22Rv1 (cell line): ENCODE measurements at regions not wholly inside any gene's neighbourhood (a gene's known extent, or its start where the extent isn't known, plus 50 kb on each side); places are given as distances from the start of the nearest gene placed in this dataset.

Experiments used
- H3K27ac ChIP-seq: fragments of 450-650 bp; 2 replicates; pipeline ENCODE4 v1.5.1; 2017
- ZFX ChIP-seq: fragments of 450-650 bp; IDR thresholded peaks from 2 replicates; pipeline ENCODE4 v1.6.1; 2017; ENCODE audit warnings: antibody characterized with exemption, borderline replicate concordance
- TF ChIP-seq, protein P1 (sequence below): fragments of 450-650 bp; IDR thresholded peaks from 2 replicates; pipeline ENCODE4 v1.5.1; 2017; ENCODE audit warnings: mild to moderate bottlenecking

DNA sequence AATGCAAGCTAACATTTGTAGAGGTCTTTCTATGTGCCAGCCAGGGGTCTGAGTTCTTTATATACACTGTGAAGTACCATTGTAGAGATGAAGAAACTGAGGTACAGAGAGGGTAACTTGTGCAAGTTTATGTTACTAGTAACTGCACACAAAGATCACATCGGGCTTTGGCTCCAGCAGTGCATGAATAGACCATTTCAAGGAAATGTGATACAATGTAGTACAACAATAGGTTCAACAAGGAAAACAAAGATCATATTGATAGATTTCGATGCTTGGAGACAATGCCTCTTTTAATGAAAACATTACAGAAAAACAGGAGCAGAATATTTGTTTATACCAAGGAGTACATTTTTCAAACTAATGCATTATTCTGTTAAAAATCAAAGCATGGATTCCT is 115.3 kb downstream of the POLR2M start:
- no peak for TF ChIP-seq ZFX
- TF ChIP-seq, protein P1, sequence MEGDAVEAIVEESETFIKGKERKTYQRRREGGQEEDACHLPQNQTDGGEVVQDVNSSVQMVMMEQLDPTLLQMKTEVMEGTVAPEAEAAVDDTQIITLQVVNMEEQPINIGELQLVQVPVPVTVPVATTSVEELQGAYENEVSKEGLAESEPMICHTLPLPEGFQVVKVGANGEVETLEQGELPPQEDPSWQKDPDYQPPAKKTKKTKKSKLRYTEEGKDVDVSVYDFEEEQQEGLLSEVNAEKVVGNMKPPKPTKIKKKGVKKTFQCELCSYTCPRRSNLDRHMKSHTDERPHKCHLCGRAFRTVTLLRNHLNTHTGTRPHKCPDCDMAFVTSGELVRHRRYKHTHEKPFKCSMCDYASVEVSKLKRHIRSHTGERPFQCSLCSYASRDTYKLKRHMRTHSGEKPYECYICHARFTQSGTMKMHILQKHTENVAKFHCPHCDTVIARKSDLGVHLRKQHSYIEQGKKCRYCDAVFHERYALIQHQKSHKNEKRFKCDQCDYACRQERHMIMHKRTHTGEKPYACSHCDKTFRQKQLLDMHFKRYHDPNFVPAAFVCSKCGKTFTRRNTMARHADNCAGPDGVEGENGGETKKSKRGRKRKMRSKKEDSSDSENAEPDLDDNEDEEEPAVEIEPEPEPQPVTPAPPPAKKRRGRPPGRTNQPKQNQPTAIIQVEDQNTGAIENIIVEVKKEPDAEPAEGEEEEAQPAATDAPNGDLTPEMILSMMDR = no peak
- H3K27ac ChIP-seq = no peak overlapping the region

DNA sequence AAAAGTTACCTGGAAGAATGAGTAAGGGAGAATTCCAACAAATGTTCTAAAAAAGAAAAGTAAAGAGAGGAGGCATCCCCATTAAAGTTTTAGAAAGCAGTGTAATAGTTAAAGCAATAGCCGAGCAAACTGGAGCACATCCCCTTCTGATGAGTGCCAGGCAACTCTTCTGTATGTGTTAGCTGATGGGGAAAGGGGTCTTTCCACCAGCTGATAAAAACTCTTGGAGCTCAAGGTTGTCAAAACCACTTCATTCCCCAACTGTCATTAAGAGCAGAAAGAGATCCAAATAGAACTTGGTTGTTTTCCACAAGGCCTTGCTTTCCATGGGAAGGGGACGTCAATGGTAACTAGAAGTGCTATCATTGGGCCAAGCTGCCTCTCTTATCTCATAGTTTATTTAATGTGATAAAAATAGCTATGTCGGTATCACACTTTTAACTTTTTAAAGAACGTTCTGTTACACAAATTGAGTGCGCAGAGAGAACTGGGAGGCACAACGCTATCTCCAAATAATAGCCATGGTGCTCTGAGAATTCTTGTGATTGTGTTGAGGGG is 116.9 kb downstream of the POLR2M start:
- no peak overlapping the region for H3K27ac ChIP-seq
- TF ChIP-seq, protein P1 = no peak
- TF ChIP-seq ZFX = no peak

DNA sequence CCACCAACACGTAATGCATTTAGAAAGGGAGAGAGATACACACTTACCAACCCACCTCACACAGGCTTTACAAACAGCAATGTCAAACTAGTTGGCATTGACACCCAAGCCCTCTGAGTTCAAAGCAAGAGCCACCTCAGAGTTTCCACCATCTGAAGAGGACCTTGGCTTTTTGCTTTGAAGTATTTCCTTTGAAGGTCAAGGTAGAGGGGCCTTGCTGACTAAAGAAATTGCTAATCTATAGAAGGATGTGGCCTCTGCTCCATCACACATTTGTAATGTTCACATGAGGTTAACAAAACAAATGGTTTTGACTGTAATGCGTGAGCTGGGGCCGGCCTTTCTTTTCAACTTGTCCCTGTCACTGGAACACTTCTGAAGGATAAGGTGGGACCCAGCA is 117.7 kb downstream of the POLR2M start:
- no peak for TF ChIP-seq ZFX
- TF ChIP-seq, protein P1 = no peak

DNA sequence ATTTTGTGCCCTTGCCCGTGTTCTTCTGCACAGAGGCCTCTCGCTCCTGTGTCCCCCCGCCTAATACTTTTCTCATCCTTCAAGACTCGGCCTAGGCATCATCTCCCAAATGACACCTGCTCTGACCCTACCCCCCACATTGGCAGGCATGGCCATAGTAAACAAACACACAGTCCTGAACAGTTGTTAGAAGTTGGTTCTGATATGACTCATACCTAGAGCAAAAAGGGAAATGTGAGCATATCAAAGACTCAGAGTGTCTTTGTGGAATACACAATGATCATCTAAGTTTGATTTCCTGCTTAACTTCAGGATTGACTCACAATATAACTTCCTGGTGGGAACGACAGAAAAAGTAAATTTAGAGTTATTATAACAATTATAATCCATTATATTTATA is 120.5 kb downstream of the POLR2M start:
- H3K27ac ChIP-seq = no peak overlapping the region
- TF ChIP-seq ZFX = no peak
- TF ChIP-seq, protein P1 = no peak

More for the DNA sequence above, 117.7 kb downstream of the POLR2M start:
- H3K27ac ChIP-seq = no peak overlapping the region

DNA sequence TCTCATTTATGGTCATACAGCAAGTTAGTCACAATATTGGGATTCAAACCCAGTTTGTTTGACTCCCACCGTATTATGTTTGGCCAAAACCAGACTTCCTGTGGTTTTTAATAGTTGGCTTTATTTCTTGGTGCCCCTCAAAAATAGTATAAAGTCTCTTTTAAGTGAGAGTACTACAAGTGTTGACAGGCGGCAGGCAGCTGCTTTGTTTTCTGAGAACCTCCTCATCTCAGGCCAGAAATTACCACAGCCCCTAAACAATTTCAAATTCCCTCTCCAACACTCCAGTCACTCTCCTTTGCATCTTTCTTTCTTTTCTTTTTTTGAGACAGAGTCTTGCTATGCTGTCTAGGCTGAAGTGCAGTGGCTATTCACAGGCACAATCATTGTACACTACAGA is 121.5 kb downstream of the POLR2M start:
- H3K27ac ChIP-seq = no peak overlapping the region
- TF ChIP-seq, protein P1 = no peak
- no peak for TF ChIP-seq ZFX

DNA sequence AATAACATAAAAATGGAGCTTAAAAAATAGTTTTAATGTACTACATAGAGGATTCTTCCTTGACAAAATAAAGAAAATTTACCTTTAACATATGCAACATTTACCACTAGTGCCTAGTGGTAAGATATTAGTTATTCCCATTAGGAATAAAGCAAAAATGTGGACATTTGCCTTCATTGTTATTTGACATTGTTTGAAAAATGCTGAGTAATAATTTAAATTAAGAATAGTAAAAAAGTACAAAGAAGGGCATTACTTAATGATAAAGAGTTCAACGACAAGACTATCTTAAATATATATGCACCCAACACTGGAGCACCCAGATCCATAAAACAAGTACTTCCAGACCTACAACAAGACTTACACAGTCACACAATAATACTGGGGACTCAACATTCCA is 125.7 kb downstream of the POLR2M start:
- TF ChIP-seq ZFX = no peak
- TF ChIP-seq, protein P1 = no peak
- H3K27ac ChIP-seq = no peak overlapping the region

DNA sequence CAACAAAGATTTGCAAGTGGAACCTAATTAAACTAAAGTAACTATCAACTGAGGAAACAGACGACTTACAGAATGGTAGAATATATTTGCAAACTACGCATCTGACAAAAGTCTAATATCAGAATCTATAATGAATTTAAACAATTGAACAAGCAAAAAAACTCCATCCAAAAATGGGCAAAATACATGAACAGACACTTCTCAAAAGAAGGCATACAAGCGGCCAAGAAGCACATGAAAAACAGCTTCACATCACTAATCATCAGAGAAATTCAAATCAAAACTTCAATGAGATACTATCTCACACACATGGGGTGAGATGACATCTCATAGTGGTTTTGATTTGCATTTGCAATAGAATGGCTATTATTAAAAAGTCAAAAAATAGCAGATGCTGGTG is 128.6 kb downstream of the POLR2M start:
- no peak overlapping the region for H3K27ac ChIP-seq
- no peak for TF ChIP-seq ZFX
- TF ChIP-seq, protein P1 = no peak
